HG02642 (cell line): ENCODE measurements at regions not wholly inside any gene's neighbourhood (a gene's known extent, or its start where the extent isn't known, plus 50 kb on each side); places are given as distances from the start of the nearest gene placed in this dataset.

Source experiments
- ATAC-seq: cut with Tn5 transposase; IDR thresholded peaks from one replicate; pipeline ENCODE4 v1.9.1; 2021; ENCODE audit warnings: mild to moderate bottlenecking; ENCODE audit not compliant: unreplicated experiment, poor library complexity

GRCh38 chr2:34408100-34408499 lies 809.0 kb upstream of the FAM98A start:
- ATAC-seq = no peak

- ATAC-seq = no peak
Measured at GRCh38 chr2:34403512-34403911, 804.4 kb upstream of the FAM98A start.

GRCh38 chr2:34402376-34402775 lies 803.3 kb upstream of the FAM98A start:
- no peak for ATAC-seq

- ATAC-seq = no peak
Measured at GRCh38 chr2:34401186-34401585, 802.1 kb upstream of the FAM98A start.

GRCh38 chr2:34388446-34388845 lies 789.3 kb upstream of the FAM98A start:
- ATAC-seq = no peak

GRCh38 chr2:34387536-34387935 lies 788.4 kb upstream of the FAM98A start:
- ATAC-seq = no peak

- ATAC-seq = no peak
Measured at GRCh38 chr2:34379586-34379985, 780.5 kb upstream of the FAM98A start.

GRCh38 chr2:34373586-34374233 lies 774.6 kb upstream of the FAM98A start:
- ATAC-seq = no peak

GRCh38 chr2:34372967-34373366 lies 773.9 kb upstream of the FAM98A start:
- ATAC-seq = no peak

GRCh38 chr2:34371711-34372110 lies 772.6 kb upstream of the FAM98A start:
- ATAC-seq = no peak

- ATAC-seq = no peak
Measured at GRCh38 chr2:34368304-34368703, 769.2 kb upstream of the FAM98A start.

GRCh38 chr2:34365932-34366331 lies 766.8 kb upstream of the FAM98A start:
- no peak for ATAC-seq

GRCh38 chr2:34365512-34365911 lies 766.4 kb upstream of the FAM98A start:
- ATAC-seq = no peak

- ATAC-seq = no peak
Measured at GRCh38 chr2:34353509-34354113, 754.5 kb upstream of the FAM98A start.

GRCh38 chr2:34349527-34349926 lies 750.4 kb upstream of the FAM98A start:
- no peak for ATAC-seq

- ATAC-seq = no peak
Measured at GRCh38 chr2:34345030-34345429, 745.9 kb upstream of the FAM98A start.

- no peak for ATAC-seq
Measured at GRCh38 chr2:34340307-34340706, 741.2 kb upstream of the FAM98A start.

- no peak for ATAC-seq
Measured at GRCh38 chr2:34337735-34338134, 738.6 kb upstream of the FAM98A start.

GRCh38 chr2:34332813-34333212 lies 733.7 kb upstream of the FAM98A start:
- no peak for ATAC-seq

- no peak for ATAC-seq
Measured at GRCh38 chr2:34320056-34320455, 721.0 kb upstream of the FAM98A start.

GRCh38 chr2:34317797-34318196 lies 718.7 kb upstream of the FAM98A start:
- no peak for ATAC-seq

- ATAC-seq = no peak
Measured at GRCh38 chr2:34316788-34317187, 717.7 kb upstream of the FAM98A start.
